ENCODE measurements at regions not wholly inside any gene's neighbourhood (a gene's known extent, or its start where the extent isn't known, plus 50 kb on each side); places are given as distances from the start of the nearest gene placed in this dataset.

DNA sequence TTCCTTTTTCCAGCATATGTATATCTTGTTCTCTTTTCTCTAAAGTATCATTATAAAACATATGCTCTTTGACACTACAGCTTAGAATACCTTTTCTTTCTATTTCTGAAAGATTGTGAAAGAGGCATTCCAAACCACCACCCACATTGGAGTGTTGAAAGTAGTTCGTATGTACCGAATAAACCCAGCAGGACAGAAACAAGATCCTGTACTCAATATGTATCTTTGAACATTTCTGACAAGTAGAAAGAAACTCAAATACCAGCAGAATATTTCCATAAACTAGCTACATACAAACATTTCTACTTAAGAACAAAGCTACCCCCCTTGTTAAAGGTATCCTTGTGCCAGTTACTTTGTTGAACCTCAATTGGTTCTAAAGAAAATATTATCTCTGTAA lies 415.3 kb upstream of the ALCAM start (continued):
- TF ChIP-seq, protein P1, sequence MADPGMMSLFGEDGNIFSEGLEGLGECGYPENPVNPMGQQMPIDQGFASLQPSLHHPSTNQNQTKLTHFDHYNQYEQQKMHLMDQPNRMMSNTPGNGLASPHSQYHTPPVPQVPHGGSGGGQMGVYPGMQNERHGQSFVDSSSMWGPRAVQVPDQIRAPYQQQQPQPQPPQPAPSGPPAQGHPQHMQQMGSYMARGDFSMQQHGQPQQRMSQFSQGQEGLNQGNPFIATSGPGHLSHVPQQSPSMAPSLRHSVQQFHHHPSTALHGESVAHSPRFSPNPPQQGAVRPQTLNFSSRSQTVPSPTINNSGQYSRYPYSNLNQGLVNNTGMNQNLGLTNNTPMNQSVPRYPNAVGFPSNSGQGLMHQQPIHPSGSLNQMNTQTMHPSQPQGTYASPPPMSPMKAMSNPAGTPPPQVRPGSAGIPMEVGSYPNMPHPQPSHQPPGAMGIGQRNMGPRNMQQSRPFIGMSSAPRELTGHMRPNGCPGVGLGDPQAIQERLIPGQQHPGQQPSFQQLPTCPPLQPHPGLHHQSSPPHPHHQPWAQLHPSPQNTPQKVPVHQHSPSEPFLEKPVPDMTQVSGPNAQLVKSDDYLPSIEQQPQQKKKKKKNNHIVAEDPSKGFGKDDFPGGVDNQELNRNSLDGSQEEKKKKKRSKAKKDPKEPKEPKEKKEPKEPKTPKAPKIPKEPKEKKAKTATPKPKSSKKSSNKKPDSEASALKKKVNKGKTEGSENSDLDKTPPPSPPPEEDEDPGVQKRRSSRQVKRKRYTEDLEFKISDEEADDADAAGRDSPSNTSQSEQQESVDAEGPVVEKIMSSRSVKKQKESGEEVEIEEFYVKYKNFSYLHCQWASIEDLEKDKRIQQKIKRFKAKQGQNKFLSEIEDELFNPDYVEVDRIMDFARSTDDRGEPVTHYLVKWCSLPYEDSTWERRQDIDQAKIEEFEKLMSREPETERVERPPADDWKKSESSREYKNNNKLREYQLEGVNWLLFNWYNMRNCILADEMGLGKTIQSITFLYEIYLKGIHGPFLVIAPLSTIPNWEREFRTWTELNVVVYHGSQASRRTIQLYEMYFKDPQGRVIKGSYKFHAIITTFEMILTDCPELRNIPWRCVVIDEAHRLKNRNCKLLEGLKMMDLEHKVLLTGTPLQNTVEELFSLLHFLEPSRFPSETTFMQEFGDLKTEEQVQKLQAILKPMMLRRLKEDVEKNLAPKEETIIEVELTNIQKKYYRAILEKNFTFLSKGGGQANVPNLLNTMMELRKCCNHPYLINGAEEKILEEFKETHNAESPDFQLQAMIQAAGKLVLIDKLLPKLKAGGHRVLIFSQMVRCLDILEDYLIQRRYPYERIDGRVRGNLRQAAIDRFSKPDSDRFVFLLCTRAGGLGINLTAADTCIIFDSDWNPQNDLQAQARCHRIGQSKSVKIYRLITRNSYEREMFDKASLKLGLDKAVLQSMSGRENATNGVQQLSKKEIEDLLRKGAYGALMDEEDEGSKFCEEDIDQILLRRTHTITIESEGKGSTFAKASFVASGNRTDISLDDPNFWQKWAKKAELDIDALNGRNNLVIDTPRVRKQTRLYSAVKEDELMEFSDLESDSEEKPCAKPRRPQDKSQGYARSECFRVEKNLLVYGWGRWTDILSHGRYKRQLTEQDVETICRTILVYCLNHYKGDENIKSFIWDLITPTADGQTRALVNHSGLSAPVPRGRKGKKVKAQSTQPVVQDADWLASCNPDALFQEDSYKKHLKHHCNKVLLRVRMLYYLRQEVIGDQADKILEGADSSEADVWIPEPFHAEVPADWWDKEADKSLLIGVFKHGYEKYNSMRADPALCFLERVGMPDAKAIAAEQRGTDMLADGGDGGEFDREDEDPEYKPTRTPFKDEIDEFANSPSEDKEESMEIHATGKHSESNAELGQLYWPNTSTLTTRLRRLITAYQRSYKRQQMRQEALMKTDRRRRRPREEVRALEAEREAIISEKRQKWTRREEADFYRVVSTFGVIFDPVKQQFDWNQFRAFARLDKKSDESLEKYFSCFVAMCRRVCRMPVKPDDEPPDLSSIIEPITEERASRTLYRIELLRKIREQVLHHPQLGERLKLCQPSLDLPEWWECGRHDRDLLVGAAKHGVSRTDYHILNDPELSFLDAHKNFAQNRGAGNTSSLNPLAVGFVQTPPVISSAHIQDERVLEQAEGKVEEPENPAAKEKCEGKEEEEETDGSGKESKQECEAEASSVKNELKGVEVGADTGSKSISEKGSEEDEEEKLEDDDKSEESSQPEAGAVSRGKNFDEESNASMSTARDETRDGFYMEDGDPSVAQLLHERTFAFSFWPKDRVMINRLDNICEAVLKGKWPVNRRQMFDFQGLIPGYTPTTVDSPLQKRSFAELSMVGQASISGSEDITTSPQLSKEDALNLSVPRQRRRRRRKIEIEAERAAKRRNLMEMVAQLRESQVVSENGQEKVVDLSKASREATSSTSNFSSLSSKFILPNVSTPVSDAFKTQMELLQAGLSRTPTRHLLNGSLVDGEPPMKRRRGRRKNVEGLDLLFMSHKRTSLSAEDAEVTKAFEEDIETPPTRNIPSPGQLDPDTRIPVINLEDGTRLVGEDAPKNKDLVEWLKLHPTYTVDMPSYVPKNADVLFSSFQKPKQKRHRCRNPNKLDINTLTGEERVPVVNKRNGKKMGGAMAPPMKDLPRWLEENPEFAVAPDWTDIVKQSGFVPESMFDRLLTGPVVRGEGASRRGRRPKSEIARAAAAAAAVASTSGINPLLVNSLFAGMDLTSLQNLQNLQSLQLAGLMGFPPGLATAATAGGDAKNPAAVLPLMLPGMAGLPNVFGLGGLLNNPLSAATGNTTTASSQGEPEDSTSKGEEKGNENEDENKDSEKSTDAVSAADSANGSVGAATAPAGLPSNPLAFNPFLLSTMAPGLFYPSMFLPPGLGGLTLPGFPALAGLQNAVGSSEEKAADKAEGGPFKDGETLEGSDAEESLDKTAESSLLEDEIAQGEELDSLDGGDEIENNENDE (IDR thresholded peaks at IDR 0.05; ENCODE audit: insufficient replicate concordance, low read length): no peak
- no peak for TF ChIP-seq EGR1 (IDR thresholded peaks at IDR 0.05; ENCODE audit: borderline replicate concordance, low read depth, low read length)
- TF ChIP-seq YY1 (IDR thresholded peaks at IDR 0.05; ENCODE audit: low read depth, low read length): no peak
- no peak for TF ChIP-seq RFX5 (IDR thresholded peaks at IDR 0.05; ENCODE audit: borderline replicate concordance, low read depth, low read length)
- no peak for TF ChIP-seq SRF (IDR thresholded peaks at IDR 0.05; ENCODE audit: low read depth, low read length)
- no peak for TF ChIP-seq KDM5A (IDR thresholded peaks at IDR 0.05; ENCODE audit: low read length)
